Endothelial cell of umbilical vein (primary cell): ENCODE measurements at regions not wholly inside any gene's neighbourhood (a gene's known extent, or its start where the extent isn't known, plus 50 kb on each side); places are given as distances from the start of the nearest gene placed in this dataset.

Experiments
- BruUV-seq: library from RNA; stranded (reverse); fragments of 400-500 nt; replicated peaks from 2 replicates; lab custom pipeline; 2021; lab: Mats Ljungman, UMichigan
- CTCF ChIA-PET: fragments of 300-600, 350-600 bp; sonication (Branson Sonifier 250); formaldehyde crosslinking; loops from one replicate; lab custom pipeline; 2021; ENCODE audit warnings: antibody characterized with exemption, inconsistent platforms; lab: Charles Lee
- POLR2A ChIA-PET: fragments of 300-600, 350-600 bp; sonication (Branson Sonifier 250); formaldehyde crosslinking; loops from one replicate; lab custom pipeline; 2021; ENCODE audit warnings: antibody characterized with exemption, inconsistent platforms; lab: Charles Lee
- DNase-seq: peaks from one replicate; pipeline ENCODE4 v3.0.0-alpha.2; 2011; ENCODE audit warnings: low read depth, low spot score
- FAIRE-seq: peaks from 2 replicates; lab custom pipeline; 2011; peaks lifted over from hg19 to GRCh38; lab: Jason Lieb, UNC
- H2AFZ ChIP-seq: 2 replicates; pipeline ENCODE4 v1.6.0; 2012; ENCODE audit warnings: low read depth, low read length, control low read depth, inconsistent platforms
- H3K27ac ChIP-seq: 2 replicates; pipeline ENCODE4 v1.5.1; 2011; ENCODE audit warnings: low read depth, mild to moderate bottlenecking, control low read depth, low read length, moderate library complexity; ENCODE audit not compliant: insufficient read depth
- H3K27me3 ChIP-seq, 2 experiments: 2 replicates each; pipeline versions ENCODE4 v1.6.0 to v1.6.1; 2011; ENCODE audit warnings: low read length in 2 of 2, mixed read lengths in 1 of 2; ENCODE audit not compliant: control insufficient read depth in 2 of 2, insufficient read depth in 2 of 2
- H3K36me3 ChIP-seq, 2 experiments: 2 replicates in 1 of 2; 3 replicates in 1 of 2; pipeline ENCODE4 v1.5.1; 2011; ENCODE audit warnings: low read length in 2 of 2, mild to moderate bottlenecking in 1 of 2, moderate library complexity in 1 of 2; ENCODE audit not compliant: control insufficient read depth in 2 of 2, insufficient read depth in 2 of 2; ENCODE audit errors: extremely low read depth in 1 of 2
- H3K4me1 ChIP-seq: 3 replicates; pipeline ENCODE4 v1.5.1; 2011; ENCODE audit warnings: mild to moderate bottlenecking, low read length; ENCODE audit not compliant: control insufficient read depth, insufficient read depth; ENCODE audit errors: extremely low read depth
- H3K4me2 ChIP-seq: 2 replicates; pipeline ENCODE4 v1.6.1; 2011; ENCODE audit warnings: low read length, control low read depth, mixed read lengths; ENCODE audit not compliant: insufficient read depth
- H3K4me3 ChIP-seq, 3 experiments: fragments of 200-600 bp in 1 of 3; sonication (generic), shearing (Covaris generic) in 1 of 3; replicated peaks in 1 of 3; 2 replicates each; pipeline ENCODE4 v1.5.1; 2011 to 2016; ENCODE audit warnings: control low read depth in 3 of 3, low read length in 3 of 3, mild to moderate bottlenecking in 2 of 3, inconsistent platforms in 1 of 3, low read depth in 1 of 3, moderate library complexity in 1 of 3; ENCODE audit not compliant: insufficient read depth in 1 of 3
- H3K79me2 ChIP-seq: 2 replicates; pipeline ENCODE4 v1.6.0; 2012; ENCODE audit warnings: low read length, inconsistent platforms; ENCODE audit not compliant: control insufficient read depth, insufficient read depth
- H3K9ac ChIP-seq: replicated peaks from 2 replicates; pipeline ENCODE3; 2011; ENCODE audit warnings: low read length, control low read depth; ENCODE audit not compliant: insufficient read depth; ENCODE audit errors: extremely low read depth
- H3K9me1 ChIP-seq: replicated peaks from 3 replicates; pipeline ENCODE4 v1.6.0; 2011; ENCODE audit warnings: mild to moderate bottlenecking, low read length; ENCODE audit not compliant: control insufficient read depth, insufficient read depth; ENCODE audit errors: extremely low read depth
- H3K9me3 ChIP-seq: replicated peaks from 2 replicates; pipeline ENCODE4 v1.5.1; 2012; ENCODE audit warnings: low read length, inconsistent platforms; ENCODE audit not compliant: control insufficient read depth, insufficient read depth
- H4K20me1 ChIP-seq: replicated peaks from 2 replicates; pipeline ENCODE3; 2011; ENCODE audit warnings: mild to moderate bottlenecking, low read length; ENCODE audit not compliant: control insufficient read depth, insufficient read depth; ENCODE audit errors: extremely low read depth
- EZH2 ChIP-seq: IDR thresholded peaks from 2 replicates; pipeline ENCODE4 v1.6.1; 2012; ENCODE audit warnings: borderline replicate concordance, low read depth, mild to moderate bottlenecking, moderate library complexity, low read length, inconsistent platforms; ENCODE audit not compliant: severe bottlenecking
- FOS ChIP-seq: IDR thresholded peaks from 2 replicates; pipeline ENCODE4 v1.6.1; 2011; ENCODE audit warnings: mild to moderate bottlenecking, low read length, moderate library complexity, borderline replicate concordance; ENCODE audit not compliant: insufficient read depth
- GATA2 ChIP-seq: IDR thresholded peaks from 2 replicates; pipeline ENCODE4 v1.7.0; 2011; ENCODE audit warnings: low read depth, mild to moderate bottlenecking, moderate library complexity, mixed read lengths, low read length; ENCODE audit not compliant: insufficient read length, insufficient read depth
- JUN ChIP-seq: IDR thresholded peaks from 2 replicates; pipeline ENCODE4 v1.6.1; 2011; ENCODE audit warnings: borderline replicate concordance, low read depth; ENCODE audit not compliant: insufficient read length, insufficient read depth
- MYC ChIP-seq: IDR thresholded peaks from one replicate; pipeline ENCODE4 v1.6.1; 2011; ENCODE audit warnings: mild to moderate bottlenecking, low read depth, low read length
- POLR2A ChIP-seq: IDR thresholded peaks from 2 replicates; pipeline ENCODE4 v1.6.1; 2012; ENCODE audit warnings: low read depth, mild to moderate bottlenecking, control low read depth, low read length
- POLR2AphosphoS5 ChIP-seq: IDR thresholded peaks from 2 replicates; pipeline ENCODE4 v1.6.1; 2012; ENCODE audit warnings: low read depth, mild to moderate bottlenecking, control low read depth, low read length, moderate library complexity; ENCODE audit not compliant: insufficient read depth
- dilution Hi-C: fragments of 300-500 bp; cut with MboI; formaldehyde crosslinking; loops from one replicate; pipeline ENCODE4 v1.15.0; 2019; ENCODE audit warnings: low sequenced_read_pairs; ENCODE audit not compliant: extremely low pct_ligation_motif_present
- intact Hi-C: fragments of 100-400 bp; cut with micrococcal nuclease; formaldehyde crosslinking; loops from one replicate; pipeline ENCODE4 v1.10.0; 2022
- TF ChIP-seq, protein P1 (sequence below), 2 donors: IDR thresholded peaks; 1 replicate in 1 of 2; 2 replicates in 1 of 2; pipeline ENCODE4 v1.5.1; 2011; ENCODE audit warnings: low read length in 2 of 2, mild to moderate bottlenecking in 2 of 2, moderate library complexity in 2 of 2, control low read depth in 1 of 2, inconsistent platforms in 1 of 2, low read depth in 1 of 2; ENCODE audit not compliant: insufficient read depth in 1 of 2; ENCODE audit errors: extremely low read depth in 1 of 2

DNA sequence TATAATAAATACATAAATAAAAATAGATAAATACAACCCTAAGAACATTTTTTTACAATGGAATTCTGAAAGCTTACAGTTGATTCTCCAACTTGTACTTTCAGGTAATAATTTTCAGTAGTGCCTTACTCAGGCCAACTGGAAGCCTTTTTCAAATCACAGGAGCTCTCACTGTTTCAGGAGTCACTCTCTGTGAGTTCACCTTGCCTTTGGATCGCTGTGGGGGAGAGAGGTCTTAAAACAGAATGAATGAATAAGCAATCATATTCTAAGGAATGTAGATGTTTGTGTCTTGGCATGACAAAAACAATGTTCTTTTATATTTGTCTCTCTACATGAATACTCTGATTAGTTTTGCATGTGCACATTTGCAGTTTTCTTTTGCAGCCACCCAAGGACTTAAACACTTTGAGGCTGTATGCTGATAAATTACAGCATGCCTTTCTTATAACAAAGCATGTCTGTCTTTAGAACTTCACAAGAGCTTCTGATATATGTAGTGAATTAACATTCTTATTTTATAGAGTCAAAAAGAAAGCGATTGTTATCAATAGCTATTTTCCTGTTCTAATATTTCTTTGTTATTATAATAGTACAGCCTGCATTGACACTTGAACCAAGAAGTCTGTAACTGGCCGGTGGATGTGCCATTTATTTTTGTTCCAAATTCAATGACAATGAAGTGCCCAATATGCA is 1111.5 kb upstream of the ATXN8OS start:
- H3K4me3 ChIP-seq: no peak overlapping the region
- FAIRE-seq: no peak
- no peak overlapping the region for H3K9ac ChIP-seq
- H4K20me1 ChIP-seq: no peaks in the 10 kb centered on the region
- no peaks in the 10 kb centered on the region for H3K36me3 ChIP-seq
- dilution Hi-C loops (no loop called here), intact Hi-C loops (no loop called here)
- ChIA-PET POLR2A (no interaction called here), CTCF (interaction anchor here (1.0 kb wide), 1 partner anchor 12 kb away, joined by 3 read pairs; no protein-coding TSS in a partner anchor)
- no peaks in the 10 kb centered on the region for H3K9me3 ChIP-seq
- H3K27me3 ChIP-seq: no peaks in the 10 kb centered on the region
- H3K9me1 ChIP-seq: no peaks in the 10 kb centered on the region
- H3K27ac ChIP-seq: no peak overlapping the region
- no peak for DNase-seq
- no peak overlapping the region for H3K4me2 ChIP-seq
- H3K4me1 ChIP-seq: no peaks in the 10 kb centered on the region
- H3K79me2 ChIP-seq: no peaks in the 10 kb centered on the region
- BruUV-seq: no TSS peak
- TF ChIP-seq EZH2: no peak
- TF ChIP-seq POLR2A: no peak
- TF ChIP-seq GATA2: no peak
- no peak for TF ChIP-seq FOS
- no peak for TF ChIP-seq POLR2AphosphoS5
- TF ChIP-seq JUN: no peak
- TF ChIP-seq, protein P1, sequence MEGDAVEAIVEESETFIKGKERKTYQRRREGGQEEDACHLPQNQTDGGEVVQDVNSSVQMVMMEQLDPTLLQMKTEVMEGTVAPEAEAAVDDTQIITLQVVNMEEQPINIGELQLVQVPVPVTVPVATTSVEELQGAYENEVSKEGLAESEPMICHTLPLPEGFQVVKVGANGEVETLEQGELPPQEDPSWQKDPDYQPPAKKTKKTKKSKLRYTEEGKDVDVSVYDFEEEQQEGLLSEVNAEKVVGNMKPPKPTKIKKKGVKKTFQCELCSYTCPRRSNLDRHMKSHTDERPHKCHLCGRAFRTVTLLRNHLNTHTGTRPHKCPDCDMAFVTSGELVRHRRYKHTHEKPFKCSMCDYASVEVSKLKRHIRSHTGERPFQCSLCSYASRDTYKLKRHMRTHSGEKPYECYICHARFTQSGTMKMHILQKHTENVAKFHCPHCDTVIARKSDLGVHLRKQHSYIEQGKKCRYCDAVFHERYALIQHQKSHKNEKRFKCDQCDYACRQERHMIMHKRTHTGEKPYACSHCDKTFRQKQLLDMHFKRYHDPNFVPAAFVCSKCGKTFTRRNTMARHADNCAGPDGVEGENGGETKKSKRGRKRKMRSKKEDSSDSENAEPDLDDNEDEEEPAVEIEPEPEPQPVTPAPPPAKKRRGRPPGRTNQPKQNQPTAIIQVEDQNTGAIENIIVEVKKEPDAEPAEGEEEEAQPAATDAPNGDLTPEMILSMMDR (IDR thresholded peaks at IDR 0.05; ENCODE audit: extremely low read depth in 1 of 2, insufficient read depth in 1 of 2, low read depth in 1 of 2, low read length in 2 of 2): no peak
- TF ChIP-seq MYC: no peak
- no peak overlapping the region for H2AFZ ChIP-seq
